GM06990 (cell line): ENCODE measurements at regions not wholly inside any gene's neighbourhood (a gene's known extent, or its start where the extent isn't known, plus 50 kb on each side); places are given as distances from the start of the nearest gene placed in this dataset.
A peak's percentile ranks its signal among the peaks of the same experiment; 100 is the strongest.

Experiments used
- DNase-seq: peaks from one replicate; pipeline ENCODE4 v3.0.0-alpha.2; 2011; ENCODE audit not compliant: insufficient read length; ENCODE audit errors: extremely low read depth
- H3K27me3 ChIP-seq: replicated peaks from 2 replicates; pipeline ENCODE4 v1.6.0; 2011; ENCODE audit warnings: low read length; ENCODE audit not compliant: control insufficient read depth, insufficient read depth
- H3K36me3 ChIP-seq: 2 replicates; pipeline ENCODE4 v1.5.1; 2011; ENCODE audit warnings: low read length; ENCODE audit not compliant: control insufficient read depth, insufficient read depth
- H3K4me3 ChIP-seq: replicated peaks from 2 replicates; pipeline ENCODE4 v1.5.1; 2011; ENCODE audit warnings: low read depth, mild to moderate bottlenecking, control low read depth, low read length
- TF ChIP-seq, protein P1 (sequence below): IDR thresholded peaks from 2 replicates; pipeline ENCODE4 v1.5.1; 2011; ENCODE audit warnings: low read length, control low read depth, mild to moderate bottlenecking, inconsistent platforms; ENCODE audit not compliant: insufficient read depth, poor library complexity, severe bottlenecking

DNA sequence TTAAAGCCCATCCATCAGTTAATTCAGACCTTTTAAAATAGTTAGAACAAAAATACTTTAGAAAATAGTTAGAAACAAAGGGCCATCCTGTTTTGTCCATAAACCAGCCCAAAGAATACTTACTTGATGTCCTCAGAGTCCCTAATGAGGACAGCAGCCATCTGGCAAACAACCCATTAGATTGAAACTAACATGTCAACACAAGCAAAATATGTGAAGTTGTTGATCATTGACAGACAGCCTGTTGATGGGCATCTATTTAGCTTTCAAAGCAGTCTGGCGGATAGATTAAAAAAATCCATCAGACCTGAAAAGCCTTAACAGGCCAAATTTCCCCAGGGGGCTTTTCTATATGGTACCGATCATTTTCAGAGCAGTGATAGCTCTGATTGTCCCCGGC lies 154.2 kb upstream of the TSHZ2 start:
- Histone ChIP-seq H3K36me3 (no peaks in the 10 kb centered on the region), H3K27me3 (no peaks in the 10 kb centered on the region; the same call in 1 of the 2 replicates), H3K4me3 (no peak overlapping the region)
- DNase-seq, result no peak
- TF ChIP-seq, protein P1, sequence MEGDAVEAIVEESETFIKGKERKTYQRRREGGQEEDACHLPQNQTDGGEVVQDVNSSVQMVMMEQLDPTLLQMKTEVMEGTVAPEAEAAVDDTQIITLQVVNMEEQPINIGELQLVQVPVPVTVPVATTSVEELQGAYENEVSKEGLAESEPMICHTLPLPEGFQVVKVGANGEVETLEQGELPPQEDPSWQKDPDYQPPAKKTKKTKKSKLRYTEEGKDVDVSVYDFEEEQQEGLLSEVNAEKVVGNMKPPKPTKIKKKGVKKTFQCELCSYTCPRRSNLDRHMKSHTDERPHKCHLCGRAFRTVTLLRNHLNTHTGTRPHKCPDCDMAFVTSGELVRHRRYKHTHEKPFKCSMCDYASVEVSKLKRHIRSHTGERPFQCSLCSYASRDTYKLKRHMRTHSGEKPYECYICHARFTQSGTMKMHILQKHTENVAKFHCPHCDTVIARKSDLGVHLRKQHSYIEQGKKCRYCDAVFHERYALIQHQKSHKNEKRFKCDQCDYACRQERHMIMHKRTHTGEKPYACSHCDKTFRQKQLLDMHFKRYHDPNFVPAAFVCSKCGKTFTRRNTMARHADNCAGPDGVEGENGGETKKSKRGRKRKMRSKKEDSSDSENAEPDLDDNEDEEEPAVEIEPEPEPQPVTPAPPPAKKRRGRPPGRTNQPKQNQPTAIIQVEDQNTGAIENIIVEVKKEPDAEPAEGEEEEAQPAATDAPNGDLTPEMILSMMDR, result no peak

DNA sequence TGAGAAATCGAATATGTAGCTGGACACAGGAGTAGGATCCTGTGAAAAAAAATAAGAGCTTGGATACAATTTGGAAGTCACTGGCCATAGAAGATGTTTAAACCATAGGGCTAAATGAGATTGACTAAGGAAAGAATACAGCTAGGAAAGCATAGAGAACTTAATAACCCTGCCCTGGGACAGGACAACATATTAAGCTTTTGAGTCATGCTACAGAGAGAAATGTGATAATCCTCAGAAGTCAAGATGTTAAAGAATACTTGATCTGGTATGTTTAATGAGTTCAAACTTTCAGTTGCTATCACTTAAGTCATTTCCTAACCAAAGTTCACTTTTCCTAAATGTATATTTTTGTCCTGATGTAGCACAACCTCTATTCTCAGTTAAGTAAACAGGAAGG lies 154.6 kb upstream of the TSHZ2 start:
- TF ChIP-seq, protein P1, result no peak
- Histone ChIP-seq H3K27me3 (no peaks in the 10 kb centered on the region; the same call in 1 of the 2 replicates), H3K36me3 (no peaks in the 10 kb centered on the region), H3K4me3 (no peak overlapping the region)
- DNase-seq, result no peak

DNA sequence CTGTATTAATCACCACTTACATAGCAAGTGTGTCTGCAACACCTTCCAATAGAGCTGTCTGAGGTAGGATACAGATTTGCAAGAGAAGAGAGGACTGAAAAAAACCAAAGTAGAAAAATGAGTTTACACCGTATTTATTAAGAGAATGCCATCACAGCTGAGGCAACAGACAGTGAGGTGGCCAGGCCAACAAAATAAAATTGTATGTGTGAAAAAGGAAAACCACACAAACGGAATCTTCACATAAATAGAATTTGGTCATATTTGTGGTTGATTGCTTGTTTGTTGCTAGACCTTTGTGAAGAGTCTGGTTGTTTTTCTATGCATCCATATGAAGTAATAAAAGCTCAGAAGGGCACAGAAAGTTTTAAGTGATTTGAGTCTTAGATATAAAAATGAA lies 157.8 kb upstream of the TSHZ2 start:
- Histone ChIP-seq H3K36me3 (no peaks in the 10 kb centered on the region), H3K4me3 (no peak overlapping the region), H3K27me3 (no peaks in the 10 kb centered on the region; the same call in 1 of the 2 replicates)
- no peak for DNase-seq
- TF ChIP-seq, protein P1, result no peak

DNA sequence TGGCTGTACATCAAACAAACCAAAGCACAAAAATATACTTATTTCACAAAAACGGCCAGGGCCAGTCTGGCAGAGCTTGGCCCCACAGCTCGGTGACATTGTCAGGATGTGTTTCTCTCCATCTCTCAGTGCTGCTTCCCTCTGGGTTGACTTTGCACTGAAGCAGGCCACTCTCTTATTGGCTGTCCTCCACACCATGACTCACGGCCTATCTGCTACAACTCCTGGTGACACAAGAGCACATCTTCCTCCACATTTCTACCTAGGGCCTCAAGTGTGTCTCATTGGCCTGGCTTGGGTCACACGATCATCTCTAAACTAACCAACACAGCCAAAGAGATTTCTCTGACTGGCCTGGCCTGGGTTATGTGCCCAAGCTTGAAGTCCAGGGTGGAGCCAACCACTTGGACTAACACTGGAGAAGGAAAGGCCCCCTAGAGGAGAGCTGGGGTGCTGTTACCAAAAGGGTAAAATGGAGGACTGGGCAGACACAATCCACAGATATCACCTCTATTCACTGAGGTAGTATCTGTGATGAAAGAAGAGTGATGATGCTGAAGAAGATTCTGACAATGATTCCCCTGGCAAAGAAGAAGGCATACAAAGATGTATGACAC lies 159.8 kb upstream of the TSHZ2 start:
- no peaks in the 10 kb centered on the region for H3K36me3 ChIP-seq
- H3K27me3 ChIP-seq, result no peaks in the 10 kb centered on the region; the same call in 1 of the 2 replicates
- no peak for DNase-seq
- H3K4me3 ChIP-seq, result no peak overlapping the region
- TF ChIP-seq, protein P1, result peak; percentile 9

DNA sequence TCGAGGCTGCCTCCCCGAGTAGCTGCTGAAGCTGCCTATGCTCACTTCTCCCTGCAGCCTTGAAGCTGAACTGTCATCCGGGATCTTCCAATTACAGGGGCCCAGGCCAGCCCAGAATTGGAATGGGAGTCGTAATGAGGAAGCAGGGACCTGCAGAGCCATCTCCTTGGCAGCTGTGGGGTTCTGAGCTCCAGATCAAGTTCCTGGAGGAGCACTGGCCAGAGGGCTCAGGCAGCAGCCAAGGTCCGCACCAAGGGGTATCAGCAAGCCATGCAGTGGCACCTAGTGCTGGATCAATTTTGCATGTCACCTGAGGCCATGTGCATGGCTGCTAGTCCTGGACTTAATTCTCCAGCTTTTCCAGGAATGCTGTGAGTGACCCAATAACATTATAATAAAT lies 163.2 kb upstream of the TSHZ2 start:
- no peak overlapping the region for H3K4me3 ChIP-seq
- TF ChIP-seq, protein P1, result no peak

DNA sequence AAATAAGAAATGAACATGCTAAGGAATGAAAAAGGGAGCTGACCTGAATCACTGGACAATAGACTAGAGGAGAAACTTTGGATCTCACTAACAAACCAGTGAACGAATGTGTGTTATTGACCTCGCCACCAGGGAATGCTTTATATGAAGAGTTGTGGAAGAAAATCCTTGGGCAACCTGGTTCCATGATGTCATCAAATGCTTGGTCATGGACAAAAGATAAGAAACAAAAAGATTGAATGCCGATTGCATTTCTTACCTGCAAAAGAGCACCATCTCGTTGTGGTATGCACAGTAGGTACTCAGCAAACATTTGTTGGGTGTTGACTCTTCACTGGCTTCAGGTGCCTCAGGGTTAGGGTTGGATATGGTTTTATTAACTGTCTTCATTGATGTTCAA lies 165.2 kb upstream of the TSHZ2 start:
- TF ChIP-seq, protein P1, result no peak
- H3K36me3 ChIP-seq, result no peaks in the 10 kb centered on the region
- no peak overlapping the region for H3K4me3 ChIP-seq
- DNase-seq, result no peak
- H3K27me3 ChIP-seq, result no peaks in the 10 kb centered on the region

More for the DNA sequence above, 163.2 kb upstream of the TSHZ2 start:
- Histone ChIP-seq H3K27me3 (no peaks in the 10 kb centered on the region; the same call in 1 of the 2 replicates), H3K36me3 (no peaks in the 10 kb centered on the region)
- DNase-seq, result no peak
